Endodermal cell (in vitro differentiated cells): ENCODE measurements at regions not wholly inside any gene's neighbourhood (a gene's known extent, or its start where the extent isn't known, plus 50 kb on each side); places are given as distances from the start of the nearest gene placed in this dataset.

Experiments used
- DNase-seq: peaks from one replicate; pipeline ENCODE4 v3.0.0-alpha.2; 2017
- H3K27ac ChIP-seq: 2 replicates; pipeline ENCODE4 v1.5.1; 2013; ENCODE audit warnings: mild to moderate bottlenecking, low read depth, low read length, moderate library complexity
- H3K27me3 ChIP-seq: 2 replicates; pipeline ENCODE4 v1.6.1; 2013; ENCODE audit warnings: mild to moderate bottlenecking, low read length, moderate library complexity; ENCODE audit not compliant: insufficient read depth, control insufficient read depth, poor library complexity, severe bottlenecking
- H3K36me3 ChIP-seq: 2 replicates; pipeline ENCODE4 v1.7.0; 2013; ENCODE audit warnings: mild to moderate bottlenecking, low read length, moderate library complexity; ENCODE audit not compliant: control insufficient read depth, insufficient read depth
- H3K4me1 ChIP-seq: one replicate; pipeline ENCODE4 v1.7.0; 2013; ENCODE audit warnings: low read length; ENCODE audit not compliant: control insufficient read depth, insufficient read depth
- H3K4me3 ChIP-seq: 2 replicates; pipeline ENCODE4 v1.5.1; 2013; ENCODE audit warnings: mild to moderate bottlenecking, low read length, moderate library complexity
- H3K9ac ChIP-seq: 2 replicates; pipeline ENCODE4 v1.6.1; 2013; ENCODE audit warnings: mild to moderate bottlenecking, low read length, moderate library complexity; ENCODE audit not compliant: poor library complexity, severe bottlenecking; ENCODE audit errors: extremely low read depth
- H3K9me3 ChIP-seq: 2 replicates; pipeline ENCODE4 v1.6.1; 2013; ENCODE audit warnings: mild to moderate bottlenecking, low read length, moderate library complexity; ENCODE audit not compliant: control insufficient read depth
- H3K27ac Mint-ChIP-seq: 2 replicates; pipeline ENCODE4 v1.8.0; 2020; ENCODE audit warnings: mixed read lengths
- H3K27me3 Mint-ChIP-seq: 2 replicates; pipeline ENCODE4 v1.8.0; 2021; ENCODE audit warnings: mild to moderate bottlenecking, mixed read lengths; ENCODE audit not compliant: insufficient read depth
- H3K36me3 Mint-ChIP-seq: 2 replicates; pipeline ENCODE4 v1.8.0; 2020; ENCODE audit warnings: low read depth, mixed read lengths
- H3K4me1 Mint-ChIP-seq: 2 replicates; pipeline ENCODE4 v1.8.0; 2020; ENCODE audit warnings: mixed read lengths
- H3K4me3 Mint-ChIP-seq: 2 replicates; pipeline ENCODE4 v1.8.0; 2020; ENCODE audit warnings: mild to moderate bottlenecking, moderate library complexity, mixed read lengths
- H3K9me3 Mint-ChIP-seq: 2 replicates; pipeline ENCODE4 v1.8.0; 2020; ENCODE audit warnings: mild to moderate bottlenecking, mixed read lengths
- WGBS, 2 experiments: methylation state at CpG; one replicate each; pipeline versions ENCODE4 v1.1.5 to v1.1.7; 2013; ENCODE audit warnings: missing lambda C conversion rate in 2 of 2, mixed read lengths in 1 of 2; ENCODE audit not compliant: insufficient coverage in 1 of 2, insufficient read length in 1 of 2; 5-methylcytosine and 5-hydroxymethylcytosine counted together
- TF ChIP-seq, protein P1 (sequence below): fragments of 200-600 bp; sonication (generic); conservative IDR thresholded peaks from 2 replicates; pipeline ENCODE4 v1.5.0; 2021; ENCODE audit warnings: antibody characterized with exemption, mild to moderate bottlenecking

DNA sequence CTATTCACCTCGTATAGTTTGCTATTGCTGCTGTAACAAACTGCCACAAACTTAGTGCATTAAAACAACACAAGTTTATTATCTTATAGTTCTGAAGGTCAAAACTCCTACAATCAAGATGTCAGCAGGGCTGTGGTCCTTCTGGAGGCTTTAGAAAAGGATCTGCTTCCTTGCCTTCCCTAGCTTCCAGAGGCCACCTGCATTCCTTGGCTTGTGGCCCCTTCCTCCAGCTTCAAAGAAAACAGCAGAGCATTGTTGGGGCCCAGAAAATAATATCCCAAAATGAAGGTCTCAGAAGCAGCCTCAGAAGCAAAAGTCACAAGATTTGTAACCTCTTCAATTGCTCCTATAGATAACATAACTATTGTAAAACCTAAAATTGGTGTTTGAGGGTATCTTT lies 100.6 kb downstream of the HNRNPLL start:
- WGBS, 2 experiments: 100% methylated on average over 1 of the region's 1 CpG
- no peak overlapping the region for H3K4me3 Mint-ChIP-seq

DNA sequence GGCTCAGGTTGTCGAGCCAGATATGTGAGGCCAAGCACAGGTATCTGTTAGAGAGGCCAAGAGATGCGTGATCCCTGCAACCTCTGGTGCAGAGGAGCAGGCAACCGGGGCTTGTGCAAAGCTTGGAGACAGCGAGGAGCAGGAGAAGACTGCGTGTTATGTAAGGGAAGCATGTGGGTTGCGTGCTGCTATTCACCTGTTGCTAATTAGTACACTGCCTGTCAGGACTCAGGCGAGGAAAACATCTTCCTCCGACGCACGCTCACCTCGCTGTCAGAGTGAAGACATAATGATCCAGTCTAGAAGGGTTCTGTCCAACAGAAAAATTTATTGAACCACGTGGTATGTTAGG lies 102.5 kb downstream of the HNRNPLL start:
- H3K4me1 ChIP-seq: peaks cover 11% of the 10 kb centered on the region
- no peak for DNase-seq
- H3K9me3 ChIP-seq: peaks cover 14% of the 10 kb centered on the region
- TF ChIP-seq, protein P1, sequence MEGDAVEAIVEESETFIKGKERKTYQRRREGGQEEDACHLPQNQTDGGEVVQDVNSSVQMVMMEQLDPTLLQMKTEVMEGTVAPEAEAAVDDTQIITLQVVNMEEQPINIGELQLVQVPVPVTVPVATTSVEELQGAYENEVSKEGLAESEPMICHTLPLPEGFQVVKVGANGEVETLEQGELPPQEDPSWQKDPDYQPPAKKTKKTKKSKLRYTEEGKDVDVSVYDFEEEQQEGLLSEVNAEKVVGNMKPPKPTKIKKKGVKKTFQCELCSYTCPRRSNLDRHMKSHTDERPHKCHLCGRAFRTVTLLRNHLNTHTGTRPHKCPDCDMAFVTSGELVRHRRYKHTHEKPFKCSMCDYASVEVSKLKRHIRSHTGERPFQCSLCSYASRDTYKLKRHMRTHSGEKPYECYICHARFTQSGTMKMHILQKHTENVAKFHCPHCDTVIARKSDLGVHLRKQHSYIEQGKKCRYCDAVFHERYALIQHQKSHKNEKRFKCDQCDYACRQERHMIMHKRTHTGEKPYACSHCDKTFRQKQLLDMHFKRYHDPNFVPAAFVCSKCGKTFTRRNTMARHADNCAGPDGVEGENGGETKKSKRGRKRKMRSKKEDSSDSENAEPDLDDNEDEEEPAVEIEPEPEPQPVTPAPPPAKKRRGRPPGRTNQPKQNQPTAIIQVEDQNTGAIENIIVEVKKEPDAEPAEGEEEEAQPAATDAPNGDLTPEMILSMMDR: no peak
- H3K27ac ChIP-seq: no peak overlapping the region
- WGBS, 2 experiments: 83 to 87% methylated on average over 11 to 12 of the region's 12 CpGs
- no peak overlapping the region for H3K4me3 ChIP-seq
- H3K36me3 ChIP-seq: no peaks in the 10 kb centered on the region
- no peak overlapping the region for H3K4me3 Mint-ChIP-seq
- no peak overlapping the region for H3K9ac ChIP-seq
- H3K9me3 Mint-ChIP-seq: peaks cover 18% of the 10 kb centered on the region
- no peaks in the 10 kb centered on the region for H3K36me3 Mint-ChIP-seq
- H3K4me1 Mint-ChIP-seq: peaks cover 20% of the 10 kb centered on the region
- H3K27me3 Mint-ChIP-seq: no peaks in the 10 kb centered on the region
- peak overlapping the region; percentile 62 for H3K27ac Mint-ChIP-seq
- H3K27me3 ChIP-seq: no peaks in the 10 kb centered on the region

More for the DNA sequence above, 100.6 kb downstream of the HNRNPLL start:
- Histone ChIP-seq H3K36me3 (no peaks in the 10 kb centered on the region), H3K27ac (no peak overlapping the region), H3K4me3 (no peak overlapping the region), H3K9ac (no peak overlapping the region), H3K27me3 (no peaks in the 10 kb centered on the region), H3K4me1 (peaks cover 11% of the 10 kb centered on the region), H3K9me3 (peaks cover 14% of the 10 kb centered on the region)
- TF ChIP-seq, protein P1: no peak
- Mint-ChIP-seq H3K27ac (no peak overlapping the region), H3K9me3 (peaks cover 29% of the 10 kb centered on the region), H3K4me1 (peaks cover 20% of the 10 kb centered on the region), H3K36me3 (no peaks in the 10 kb centered on the region), H3K27me3 (no peaks in the 10 kb centered on the region)
- DNase-seq: no peak

DNA sequence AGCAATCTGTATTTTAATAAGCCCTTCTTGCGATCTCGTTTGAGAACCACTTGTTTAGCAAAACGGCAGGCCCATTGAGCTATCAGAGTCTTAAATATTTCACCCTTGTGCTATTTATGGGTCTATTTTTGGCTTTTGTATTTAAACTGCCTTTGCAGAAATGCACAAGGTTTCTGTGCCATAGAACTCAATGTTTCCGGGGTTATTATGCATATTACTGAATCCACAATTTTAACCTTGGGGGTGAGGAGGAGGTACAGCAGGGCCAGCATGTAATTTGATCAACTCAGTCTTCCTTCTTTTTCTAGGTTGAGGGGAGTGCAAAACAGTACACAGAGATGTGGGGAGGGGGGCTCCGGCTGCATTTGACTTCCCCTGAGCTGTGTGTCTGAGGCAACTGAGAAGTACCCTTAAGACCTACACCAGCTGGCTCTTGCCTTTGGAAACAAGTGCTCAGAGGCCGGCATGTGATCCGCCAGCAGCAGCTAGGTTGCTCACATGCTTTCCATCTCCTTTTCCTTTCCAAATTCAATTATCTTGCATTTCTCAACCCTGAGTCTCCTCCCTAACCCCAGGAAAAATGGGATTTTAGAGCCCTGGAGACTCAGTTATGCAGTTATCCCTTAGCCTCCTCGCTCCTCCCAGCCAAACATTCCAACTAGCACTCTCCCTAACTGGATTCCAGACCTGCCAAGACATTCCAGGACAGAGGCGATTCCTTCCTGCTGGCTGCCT lies 103.0 kb downstream of the HNRNPLL start:
- peak; percentile 87 for DNase-seq
- H3K9me3 Mint-ChIP-seq: peaks cover 18% of the 10 kb centered on the region
- WGBS, 2 experiments: 77% methylated on average over 5 to 9 of the region's 9 CpGs
- H3K27me3 ChIP-seq: no peaks in the 10 kb centered on the region
- H3K27ac Mint-ChIP-seq: peak overlapping the region; percentile 62
- no peaks in the 10 kb centered on the region for H3K27me3 Mint-ChIP-seq
- H3K4me3 Mint-ChIP-seq: no peak overlapping the region
- no peak overlapping the region for H3K27ac ChIP-seq
- H3K4me1 ChIP-seq: peaks cover 11% of the 10 kb centered on the region
- no peak overlapping the region for H3K4me3 ChIP-seq
- peaks cover 20% of the 10 kb centered on the region for H3K4me1 Mint-ChIP-seq
- peaks cover 14% of the 10 kb centered on the region for H3K9me3 ChIP-seq
- no peak overlapping the region for H3K9ac ChIP-seq
- no peaks in the 10 kb centered on the region for H3K36me3 ChIP-seq
- H3K36me3 Mint-ChIP-seq: no peaks in the 10 kb centered on the region
- TF ChIP-seq, protein P1: no peak
